GM12892 (cell line): ENCODE measurements at regions not wholly inside any gene's neighbourhood (a gene's known extent, or its start where the extent isn't known, plus 50 kb on each side); places are given as distances from the start of the nearest gene placed in this dataset.

ENCODE experiments used
- POLR2A ChIP-seq: IDR thresholded peaks from 2 replicates; pipeline ENCODE4 v1.6.1; 2011; ENCODE audit warnings: low read depth, low read length, control low read depth
- POLR2AphosphoS5 ChIP-seq: IDR thresholded peaks from 2 replicates; pipeline ENCODE4 v1.6.1; 2011; ENCODE audit warnings: low read depth, low read length, control low read depth
- TAF1 ChIP-seq: IDR thresholded peaks from 2 replicates; pipeline ENCODE4 v1.6.1; 2011; ENCODE audit warnings: low read depth, mild to moderate bottlenecking, control low read depth, low read length, borderline replicate concordance

DNA sequence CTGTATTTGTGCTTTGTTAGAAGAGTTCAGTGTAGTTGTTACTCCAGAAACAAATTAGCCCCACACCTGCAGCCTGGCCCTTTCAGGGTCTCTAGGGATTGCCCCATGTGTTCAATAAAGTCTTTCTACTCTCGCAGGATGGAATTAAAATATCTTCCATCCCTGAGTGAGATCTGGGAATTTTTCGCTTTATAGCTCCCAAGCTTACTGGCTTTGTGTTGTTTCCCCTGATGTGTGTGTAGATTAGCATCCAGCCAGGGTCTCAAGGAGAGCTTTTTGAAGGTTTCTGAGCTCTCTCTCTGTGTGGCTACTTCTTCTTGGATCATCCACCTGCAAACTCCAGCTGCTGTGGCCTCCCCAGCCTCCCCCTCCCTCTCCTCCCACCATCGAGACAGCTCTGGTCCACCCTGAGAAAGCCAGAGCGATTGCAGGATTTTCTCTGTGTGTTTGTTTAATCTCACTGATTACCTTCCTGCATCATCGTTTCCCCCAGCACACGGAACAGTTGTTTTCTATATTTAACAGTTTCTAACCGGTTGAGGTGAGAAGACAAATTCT is 553.5 kb downstream of the TBC1D22A start:
- TF ChIP-seq POLR2A (no peak), POLR2AphosphoS5 (no peak), TAF1 (no peak)
